ENCODE measurements at regions not wholly inside any gene's neighbourhood (a gene's known extent, or its start where the extent isn't known, plus 50 kb on each side); places are given as distances from the start of the nearest gene placed in this dataset.

- no peaks in the 10 kb centered on the region for H3K4me1 ChIP-seq (ENCODE audit: insufficient read depth, low read length)
- no peak overlapping the region for H3K4ac ChIP-seq (ENCODE audit: low read depth, low read length)
- H2AFZ ChIP-seq (ENCODE audit: low read length) = no peak overlapping the region
- H3K9ac ChIP-seq (ENCODE audit: extremely low read depth, insufficient read length, low read length) = no peak overlapping the region
- no peaks in the 10 kb centered on the region for H3K79me1 ChIP-seq (ENCODE audit: insufficient read depth, low read depth, low read length, poor library complexity, severe bottlenecking)
- no peak overlapping the region for H3K27ac Mint-ChIP-seq
- H3K4me1 Mint-ChIP-seq = peaks cover under 1% of the 10 kb centered on the region in 2 experiments; a peak in 3 of 4 replicates
- H3K36me3 Mint-ChIP-seq (ENCODE audit: insufficient read depth in 1 of 3, low read depth in 3 of 3) = no peaks in the 10 kb centered on the region; a peak in 2 of 7 replicates
- no peak overlapping the region for H3K14ac ChIP-seq (ENCODE audit: insufficient read depth, low read length)
- H3K4me2 ChIP-seq (ENCODE audit: insufficient read depth, insufficient read length, low read length) = no peak overlapping the region
- H2BK20ac ChIP-seq (ENCODE audit: low read depth, low read length, poor library complexity, severe bottlenecking) = no peak overlapping the region
- H3K27me3 ChIP-seq (ENCODE audit: insufficient read depth, low read length) = no peaks in the 10 kb centered on the region
- no peak overlapping the region for H4K91ac ChIP-seq (ENCODE audit: insufficient read length, low read depth, low read length)
- no peak overlapping the region for H3K56ac ChIP-seq (ENCODE audit: insufficient read length, low read depth, low read length)
- H2BK15ac ChIP-seq (ENCODE audit: low read depth, low read length) = no peak overlapping the region
- no peaks in the 10 kb centered on the region for H4K20me1 ChIP-seq (ENCODE audit: control insufficient read depth, insufficient read depth, insufficient read length)
- no peak overlapping the region for H2BK5ac ChIP-seq (ENCODE audit: insufficient read length, low read length)
- no peaks in the 10 kb centered on the region for H3K23me2 ChIP-seq (ENCODE audit: insufficient read length, low read depth, low read length, poor library complexity, severe bottlenecking)
- H3K27me3 Mint-ChIP-seq (ENCODE audit: low read depth) = peaks cover 4% of the 10 kb centered on the region
- no peak overlapping the region for H3T11ph ChIP-seq (ENCODE audit: low read length)
- H3K9me3 Mint-ChIP-seq = no peaks in the 10 kb centered on the region; a peak in 1 of 5 replicates
- H3K27ac ChIP-seq (ENCODE audit: insufficient read length, low read depth, low read length) = no peak overlapping the region
- H3K4me3 Mint-ChIP-seq = no peak overlapping the region
- no peak overlapping the region for H2BK12ac ChIP-seq (ENCODE audit: insufficient read length, low read depth, low read length)
- no peak for DNase-seq
- H3K9me3 ChIP-seq (ENCODE audit: control insufficient read depth, low read depth, low read length) = no peaks in the 10 kb centered on the region
- no peak overlapping the region for H2AK5ac ChIP-seq (ENCODE audit: insufficient read length, low read length)
- no CpG with 5 or more reads among the region's 3 CpGs for WGBS (ENCODE audit: extremely low coverage, insufficient read length, low lambda C conversion rate)
- no peak overlapping the region for H3K23ac ChIP-seq (ENCODE audit: insufficient read length, low read depth, low read length)
- no peak for TF ChIP-seq CTCF (conservative IDR thresholded peaks at IDR 0.05)
- H3K18ac ChIP-seq (ENCODE audit: insufficient read length, low read depth, low read length) = no peak overlapping the region
- H3K79me2 ChIP-seq (ENCODE audit: insufficient read depth, low read length) = no peaks in the 10 kb centered on the region
- no peak overlapping the region for H2BK120ac ChIP-seq (ENCODE audit: low read depth, low read length, poor library complexity, severe bottlenecking)
- no peak overlapping the region for H4K5ac ChIP-seq (ENCODE audit: insufficient read length, low read depth, low read length)
- H4K8ac ChIP-seq (replicated peaks; ENCODE audit: insufficient read length, low read depth, low read length) = no peak overlapping the region
Observed at GRCh38 chr3:31456373-31456772, 76.4 kb upstream of the STT3B start.
